Peyer's patch (tissue), 4 donors: ENCODE measurements at regions not wholly inside any gene's neighbourhood (a gene's known extent, or its start where the extent isn't known, plus 50 kb on each side); places are given as distances from the start of the nearest gene placed in this dataset.

Experiments used
- CTCF ChIP-seq, 6 experiments: fragments of 450-650 bp in 4 of 6; fragments of 200-600 bp in 2 of 6; sonication (generic) in 1 of 6; IDR thresholded peaks; one replicate each; pipeline ENCODE4 v1.5.1; 2017 to 2019; ENCODE audit warnings: antibody characterized with exemption in 6 of 6, mild to moderate bottlenecking in 3 of 6, moderate library complexity in 1 of 6
- POLR2A ChIP-seq, 2 donors: fragments of 450-650 bp; IDR thresholded peaks; one replicate each; pipeline ENCODE4 v1.5.1; 2017; ENCODE audit warnings: antibody characterized with exemption in 2 of 2, mild to moderate bottlenecking in 2 of 2, moderate library complexity in 2 of 2

- TF ChIP-seq CTCF (IDR thresholded peaks at IDR 0.05): no peak
- no peak for TF ChIP-seq POLR2A (IDR thresholded peaks at IDR 0.05)
Measured at GRCh38 chr12:74293689-74294131, 243.9 kb upstream of the ATXN7L3B start.
